ENCODE measurements at regions not wholly inside any gene's neighbourhood (a gene's known extent, or its start where the extent isn't known, plus 50 kb on each side); places are given as distances from the start of the nearest gene placed in this dataset.

DNA sequence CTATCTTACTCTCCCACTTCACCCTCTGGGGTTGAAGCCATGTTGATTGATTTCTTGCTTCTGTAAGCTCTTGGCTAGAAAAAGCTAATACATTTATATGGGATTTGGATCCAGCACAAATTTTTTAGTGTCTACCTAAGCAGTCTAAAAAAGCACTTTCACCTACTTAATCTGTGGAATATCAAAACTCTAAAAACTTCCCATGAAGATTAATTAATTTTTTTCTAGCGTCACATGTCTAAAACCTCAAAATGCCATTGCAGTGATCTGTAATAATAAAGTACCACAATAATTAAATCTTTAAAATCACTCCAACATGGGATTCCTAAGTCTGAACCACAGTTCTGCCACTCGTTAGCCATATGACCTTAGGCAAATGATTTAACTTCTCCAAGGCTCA is 180.1 kb downstream of the EN1 start:
- TF ChIP-seq REST (IDR thresholded peaks at IDR 0.05; ENCODE audit: borderline replicate concordance) (no peak), EP300 (conservative IDR thresholded peaks at IDR 0.05; ENCODE audit: poor library complexity, severe bottlenecking) (no peak), TAF1 (IDR thresholded peaks at IDR 0.05; ENCODE audit: low read depth) (no peak), EZH2 (IDR thresholded peaks at IDR 0.05; ENCODE audit: borderline replicate concordance, insufficient read depth, low read length, poor library complexity, severe bottlenecking) (no peak), POLR2AphosphoS5 (IDR thresholded peaks at IDR 0.05) (no peak), SMC3 (conservative IDR thresholded peaks at IDR 0.05; ENCODE audit: poor library complexity) (no peak), RAD21 (conservative IDR thresholded peaks at IDR 0.05) (no peak)
- TF ChIP-seq, protein P1, sequence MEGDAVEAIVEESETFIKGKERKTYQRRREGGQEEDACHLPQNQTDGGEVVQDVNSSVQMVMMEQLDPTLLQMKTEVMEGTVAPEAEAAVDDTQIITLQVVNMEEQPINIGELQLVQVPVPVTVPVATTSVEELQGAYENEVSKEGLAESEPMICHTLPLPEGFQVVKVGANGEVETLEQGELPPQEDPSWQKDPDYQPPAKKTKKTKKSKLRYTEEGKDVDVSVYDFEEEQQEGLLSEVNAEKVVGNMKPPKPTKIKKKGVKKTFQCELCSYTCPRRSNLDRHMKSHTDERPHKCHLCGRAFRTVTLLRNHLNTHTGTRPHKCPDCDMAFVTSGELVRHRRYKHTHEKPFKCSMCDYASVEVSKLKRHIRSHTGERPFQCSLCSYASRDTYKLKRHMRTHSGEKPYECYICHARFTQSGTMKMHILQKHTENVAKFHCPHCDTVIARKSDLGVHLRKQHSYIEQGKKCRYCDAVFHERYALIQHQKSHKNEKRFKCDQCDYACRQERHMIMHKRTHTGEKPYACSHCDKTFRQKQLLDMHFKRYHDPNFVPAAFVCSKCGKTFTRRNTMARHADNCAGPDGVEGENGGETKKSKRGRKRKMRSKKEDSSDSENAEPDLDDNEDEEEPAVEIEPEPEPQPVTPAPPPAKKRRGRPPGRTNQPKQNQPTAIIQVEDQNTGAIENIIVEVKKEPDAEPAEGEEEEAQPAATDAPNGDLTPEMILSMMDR (IDR thresholded peaks at IDR 0.05; ENCODE audit: poor library complexity, severe bottlenecking) = no peak
